ENCODE measurements at regions not wholly inside any gene's neighbourhood (a gene's known extent, or its start where the extent isn't known, plus 50 kb on each side); places are given as distances from the start of the nearest gene placed in this dataset.

- TF ChIP-seq CTCF (conservative IDR thresholded peaks at IDR 0.05): no peak
- no peak for TF ChIP-seq ZFX (IDR thresholded peaks at IDR 0.05)
These were observed 77.5 kb upstream of the XPA start for GRCh38 chr9:97774673-97775072.

Measured in C4-2B (cell line).